ENCODE measurements at regions not wholly inside any gene's neighbourhood (a gene's known extent, or its start where the extent isn't known, plus 50 kb on each side); places are given as distances from the start of the nearest gene placed in this dataset.

GRCh38 chr1:22245726-22246125 is 102.8 kb upstream of the WNT4 start (continued):
- TF ChIP-seq ZNF462 (CRISPR knock-in tag; IDR thresholded peaks at IDR 0.05) (no peak), STAT1 (IDR thresholded peaks at IDR 0.05; ENCODE audit: unreplicated experiment) (no peak)

- Histone ChIP-seq H3F3A (replicated peaks; ENCODE audit: low read depth) (no peaks in the 10 kb centered on the region), H3K27ac (ENCODE audit: low read depth) (no peak overlapping the region), H3K36me3 (ENCODE audit: insufficient read depth) (no peaks in the 10 kb centered on the region), H3K4me2 (no peak overlapping the region), H3K4me3 (no peak overlapping the region), H3K79me2 (replicated peaks; ENCODE audit: insufficient read depth) (no peaks in the 10 kb centered on the region), H3K27me3 (ENCODE audit: insufficient read depth) (no peaks in the 10 kb centered on the region), H4K20me1 (replicated peaks; ENCODE audit: insufficient read depth) (no peaks in the 10 kb centered on the region), H2AFZ (no peak overlapping the region), H3K4me1 (ENCODE audit: insufficient read depth) (0 out of 2 replicates have a peak, but pooled peaks cover 5% of the 10 kb centered on the region), H3K9me2 (ENCODE audit: insufficient read depth) (no peaks in the 10 kb centered on the region)
- no peak for ATAC-seq
- Mint-ChIP-seq H3K27me3 (ENCODE audit: insufficient read depth, low read depth, poor library complexity) (peaks cover 23% of the 10 kb centered on the region), H3K4me3 (no peak overlapping the region), H3K4me1 (peaks cover 28% of the 10 kb centered on the region), H3K27ac (no peak overlapping the region), H3K36me3 (ENCODE audit: low read depth) (no peaks in the 10 kb centered on the region; the same call in 2 of the 3 replicates), H3K9me3 (no peaks in the 10 kb centered on the region)
- no peak for DNase-seq (ENCODE audit: low spot score)
- TF ChIP-seq CTCF (conservative IDR thresholded peaks at IDR 0.05; ENCODE audit: low read depth in 2 of 2) (no peak), POLR2AphosphoS5 (IDR thresholded peaks at IDR 0.05; ENCODE audit: low read depth) (no peak), ETS1 (IDR thresholded peaks at IDR 0.05) (no peak), STAT1 (IDR thresholded peaks at IDR 0.05; ENCODE audit: unreplicated experiment) (no peak), EZH2phosphoT487 (IDR thresholded peaks at IDR 0.05; ENCODE audit: unreplicated experiment) (no peak), ZNF331 (CRISPR knock-in tag; IDR thresholded peaks at IDR 0.05; ENCODE audit: low read depth) (no peak), ZNF114 (CRISPR knock-in tag; IDR thresholded peaks at IDR 0.05) (no peak), JUNB (IDR thresholded peaks at IDR 0.05; ENCODE audit: unreplicated experiment) (no peak), REST (IDR thresholded peaks at IDR 0.05; ENCODE audit: unreplicated experiment) (no peak), EZH2 (IDR thresholded peaks at IDR 0.05; ENCODE audit: low read depth, unreplicated experiment) (no peak)
These were observed 104.0 kb upstream of the WNT4 start for GRCh38 chr1:22246755-22247480.
